ENCODE measurements at regions not wholly inside any gene's neighbourhood (a gene's known extent, or its start where the extent isn't known, plus 50 kb on each side); places are given as distances from the start of the nearest gene placed in this dataset.

GRCh38 chr10:28783087-28783486, 105.8 kb downstream of the BAMBI start:
- DNase-seq = no peak

DNA sequence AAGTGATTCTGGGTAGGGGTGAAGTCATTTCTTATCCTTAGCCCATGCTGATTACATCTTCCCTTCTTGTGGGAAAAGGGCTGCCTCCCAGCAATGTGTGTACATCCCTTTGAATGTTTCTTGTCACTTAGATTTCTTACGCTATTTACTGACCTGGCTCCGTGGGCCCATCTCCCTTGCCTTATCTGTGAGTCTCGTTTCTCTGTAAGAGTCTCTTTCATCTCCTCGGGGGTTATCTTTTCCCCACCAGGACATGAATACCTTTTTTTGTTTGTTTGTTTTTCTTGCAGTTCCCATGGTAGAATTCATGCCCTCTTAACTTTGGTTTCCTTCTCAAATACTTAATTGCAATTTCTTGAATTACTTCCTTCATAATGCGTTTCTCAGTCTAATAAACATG, 107.7 kb downstream of the BAMBI start:
- no peak for DNase-seq

GRCh38 chr10:28788252-28788651, 110.9 kb downstream of the BAMBI start:
- DNase-seq = no peak

DNA sequence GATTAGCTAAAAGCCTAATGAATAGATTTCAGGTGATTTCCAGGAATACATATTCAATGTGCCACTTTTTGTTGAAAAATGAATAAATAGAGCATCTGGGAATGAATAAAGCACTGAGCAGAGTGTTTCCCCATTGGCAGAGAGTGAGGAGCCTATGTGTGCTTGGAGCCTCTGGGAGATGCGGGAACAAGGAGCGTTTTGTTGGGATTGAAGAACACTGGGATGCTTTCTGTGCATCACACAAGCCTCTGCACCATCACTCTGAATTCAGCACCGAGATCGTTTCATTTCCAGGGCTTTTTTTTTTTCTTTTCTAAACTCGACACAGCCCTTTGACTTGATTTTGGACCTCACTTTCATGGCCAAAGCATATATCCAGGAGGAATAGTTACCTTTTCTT, 111.4 kb downstream of the BAMBI start:
- DNase-seq = no peak

GRCh38 chr10:28790146-28790545, 112.8 kb downstream of the BAMBI start:
- no peak for DNase-seq

DNA sequence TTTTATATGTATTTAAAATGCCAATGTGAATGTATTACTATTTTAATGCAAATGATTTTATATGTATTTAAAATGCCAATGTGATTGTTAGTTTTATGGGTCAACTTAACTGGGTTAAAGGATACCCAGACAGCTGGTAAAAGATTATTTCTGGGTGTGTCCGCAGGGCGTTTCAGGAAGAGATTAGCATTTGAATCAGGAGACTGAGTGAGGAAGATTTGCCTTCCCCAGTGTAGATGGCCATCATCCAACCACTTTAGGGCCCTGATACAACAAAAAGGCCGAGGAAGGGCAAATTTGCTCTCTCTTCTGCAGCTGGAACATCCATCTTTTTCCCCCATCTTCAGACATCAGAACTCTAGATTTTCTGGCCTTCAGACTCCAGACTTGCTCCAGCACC, 116.2 kb downstream of the BAMBI start:
- DNase-seq = no peak

DNA sequence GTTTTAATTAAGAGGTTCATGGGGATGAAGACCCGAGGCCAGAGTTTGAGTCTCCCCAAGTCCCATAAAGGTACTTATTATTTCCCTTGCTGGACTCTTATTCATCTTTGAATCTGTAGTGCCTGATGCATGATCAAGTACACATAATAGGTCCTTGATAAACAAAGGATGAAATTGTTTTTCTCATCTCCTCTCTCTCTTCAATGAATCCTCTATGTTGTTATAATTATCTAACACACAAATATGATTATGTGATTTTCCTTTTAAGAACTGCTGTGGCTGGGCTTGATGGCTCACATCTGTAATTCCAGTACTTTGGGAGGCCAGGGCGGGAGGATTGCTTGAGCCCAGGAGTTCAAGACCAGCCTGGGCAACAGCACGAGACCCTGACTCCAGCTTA, 117.7 kb downstream of the BAMBI start:
- no peak for DNase-seq

DNA sequence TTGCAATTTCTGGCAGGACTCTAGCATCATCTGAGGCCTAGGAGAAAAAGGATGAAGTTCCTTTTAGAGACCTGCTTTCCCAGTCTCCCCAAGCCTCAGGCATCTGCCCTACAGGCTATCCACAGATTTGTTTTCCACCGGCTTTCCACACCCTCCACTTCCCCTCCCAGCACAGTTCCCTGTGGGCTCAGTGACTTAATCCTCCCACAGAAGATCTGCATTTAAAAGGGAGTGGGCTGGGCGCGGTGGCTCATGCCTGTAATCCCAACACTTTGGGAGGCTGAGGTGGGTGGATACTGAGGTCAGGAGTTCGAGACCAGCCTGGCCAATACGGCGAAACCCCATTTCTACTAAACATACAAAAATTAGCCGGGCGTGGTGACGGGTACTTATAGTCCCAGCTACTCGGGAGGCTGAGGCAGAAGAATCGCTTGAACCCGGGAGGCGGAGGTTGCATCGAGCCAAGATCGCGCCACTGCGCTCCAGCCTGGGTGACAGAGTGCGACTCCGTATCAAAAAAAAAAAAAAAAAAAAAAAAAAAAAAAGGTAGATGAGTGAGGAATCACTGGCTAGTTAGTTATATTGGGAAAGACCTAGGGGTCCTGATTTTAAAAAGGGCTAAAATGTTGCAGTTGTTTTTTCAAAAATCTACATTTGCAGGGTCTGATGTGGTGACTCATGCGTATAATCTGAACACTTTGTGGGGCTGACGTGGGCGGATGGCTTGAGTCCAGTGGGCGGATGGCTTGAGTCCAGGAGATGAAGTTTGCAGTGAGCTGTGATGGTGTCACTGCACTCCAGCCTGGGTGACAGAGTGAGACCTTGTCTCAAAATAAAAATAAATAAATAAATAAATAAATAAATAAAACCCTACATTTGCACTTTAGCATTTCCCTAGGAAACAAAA, 119.5 kb downstream of the BAMBI start:
- DNase-seq = no peak

DNA sequence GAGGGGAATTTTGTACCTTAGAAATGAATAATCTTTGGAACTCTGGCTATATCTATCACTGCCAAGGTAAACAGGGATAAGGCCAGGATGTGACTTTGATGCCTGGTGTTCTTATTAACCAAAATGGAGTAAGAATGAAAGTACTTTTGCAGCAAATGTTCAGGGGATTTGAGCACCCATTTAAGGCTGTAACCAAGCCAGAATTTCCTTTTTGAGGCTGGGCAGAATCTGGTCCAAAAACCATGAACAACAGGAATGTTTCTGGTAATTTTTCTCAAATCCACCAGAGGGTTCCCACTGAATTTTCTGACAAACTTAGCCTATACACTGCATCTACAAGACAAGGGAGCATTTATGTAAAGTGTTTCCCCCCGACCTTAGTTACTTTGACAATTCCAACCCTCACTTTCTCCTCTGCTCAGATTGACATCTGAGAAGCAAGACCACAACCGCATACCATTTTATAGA, 120.6 kb downstream of the BAMBI start:
- no peak for DNase-seq

- no peak for DNase-seq
These were observed 121.2 kb downstream of the BAMBI start for GRCh38 chr10:28798428-28798955.

- DNase-seq = no peak
These were observed 121.6 kb downstream of the BAMBI start for GRCh38 chr10:28798964-28799363.

DNA sequence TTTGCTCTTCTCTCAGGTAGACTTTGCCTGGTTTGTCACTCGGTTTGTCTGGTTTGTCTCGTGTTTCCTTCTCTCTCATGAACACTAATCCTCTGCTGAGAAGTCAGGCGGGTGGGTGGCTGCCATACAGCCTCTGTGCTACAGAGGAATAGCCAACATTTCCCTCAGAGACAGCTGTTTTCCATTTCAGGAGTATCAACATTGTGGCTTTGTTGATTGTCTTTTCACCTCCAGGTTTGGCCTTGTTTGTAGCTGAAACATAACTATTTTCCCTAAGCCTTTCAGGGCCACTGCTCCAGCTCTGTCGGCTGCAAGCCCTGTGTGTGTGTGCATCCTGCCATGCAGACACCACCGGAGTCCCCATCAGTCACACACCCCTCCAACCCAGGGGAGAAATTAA, 122.8 kb downstream of the BAMBI start:
- no peak for DNase-seq

GRCh38 chr10:28801247-28801646, 123.9 kb downstream of the BAMBI start:
- no peak for DNase-seq

GRCh38 chr10:28801869-28802268, 124.5 kb downstream of the BAMBI start:
- no peak for DNase-seq

GRCh38 chr10:28805390-28805789, 128.1 kb downstream of the BAMBI start:
- DNase-seq = no peak

GRCh38 chr10:28806488-28806941, 129.2 kb downstream of the BAMBI start:
- DNase-seq = peak in 1 of 2 donors; percentile 60

GRCh38 chr10:28806951-28807759, 129.8 kb downstream of the BAMBI start:
- DNase-seq = peak; percentile 78 to 81

GRCh38 chr10:28807760-28808613, 130.7 kb downstream of the BAMBI start:
- DNase-seq = peak; percentile 73 to 79

GRCh38 chr10:28808693-28809092, 131.4 kb downstream of the BAMBI start:
- DNase-seq = no peak

- DNase-seq = no peak
These were observed 132.9 kb downstream of the BAMBI start for GRCh38 chr10:28810057-28810870.

Measured in right lung (tissue), 2 donors.